Mesothelial cell of epicardium (in vitro differentiated cells): ENCODE measurements at regions not wholly inside any gene's neighbourhood (a gene's known extent, or its start where the extent isn't known, plus 50 kb on each side); places are given as distances from the start of the nearest gene placed in this dataset.

Experiments
- DNase-seq, 2 experiments: peaks; one replicate each; pipeline ENCODE4 v3.0.0; 2021; ENCODE audit warnings: low spot score in 2 of 2; ENCODE audit not compliant: unreplicated experiment in 2 of 2
- H3K27ac Mint-ChIP-seq: 2 replicates; pipeline ENCODE4 v1.8.0; 2021; ENCODE audit warnings: mixed read lengths
- H3K27me3 Mint-ChIP-seq: 2 replicates; pipeline ENCODE4 v1.8.0; 2021; ENCODE audit warnings: low read depth, mixed read lengths
- H3K36me3 Mint-ChIP-seq: 2 replicates; pipeline ENCODE4 v1.8.0; 2021; ENCODE audit warnings: mixed read lengths
- H3K4me1 Mint-ChIP-seq: 2 replicates; pipeline ENCODE4 v1.8.0; 2021; ENCODE audit warnings: mixed read lengths
- H3K4me3 Mint-ChIP-seq: 2 replicates; pipeline ENCODE4 v1.8.0; 2021; ENCODE audit warnings: mild to moderate bottlenecking, moderate library complexity, mixed read lengths
- H3K9me3 Mint-ChIP-seq: 2 replicates; pipeline ENCODE4 v1.8.0; 2021; ENCODE audit warnings: mixed read lengths
- TF ChIP-seq, protein P1 (sequence below): fragments of 200-600 bp; sonication (generic); IDR thresholded peaks from one replicate; pipeline ENCODE4 v1.5.0; 2021; ENCODE audit warnings: antibody characterized with exemption; ENCODE audit not compliant: unreplicated experiment

DNA sequence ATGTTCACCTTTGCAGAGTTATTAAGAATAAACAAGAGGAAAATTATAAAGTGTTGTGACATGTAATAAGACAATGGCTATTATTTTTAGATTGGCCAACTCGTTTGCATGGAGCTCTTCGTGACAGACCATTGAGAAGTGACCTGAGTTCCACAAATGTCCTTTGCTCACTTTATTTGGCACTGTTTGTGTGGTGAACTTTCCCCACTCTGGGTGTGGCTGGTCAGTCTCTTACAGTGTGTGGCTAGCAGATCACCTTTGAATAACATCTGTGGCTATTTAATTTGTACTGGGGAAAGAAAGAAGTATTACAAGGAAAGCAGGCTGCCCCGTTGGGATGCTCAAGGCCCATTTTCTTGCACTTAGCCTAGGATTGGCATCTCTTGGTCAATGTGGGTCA, 274.1 kb upstream of the WWC1 start:
- DNase-seq = no peak
- peaks cover 12% of the 10 kb centered on the region for H3K27me3 Mint-ChIP-seq
- H3K27ac Mint-ChIP-seq = no peak overlapping the region
- TF ChIP-seq, protein P1, sequence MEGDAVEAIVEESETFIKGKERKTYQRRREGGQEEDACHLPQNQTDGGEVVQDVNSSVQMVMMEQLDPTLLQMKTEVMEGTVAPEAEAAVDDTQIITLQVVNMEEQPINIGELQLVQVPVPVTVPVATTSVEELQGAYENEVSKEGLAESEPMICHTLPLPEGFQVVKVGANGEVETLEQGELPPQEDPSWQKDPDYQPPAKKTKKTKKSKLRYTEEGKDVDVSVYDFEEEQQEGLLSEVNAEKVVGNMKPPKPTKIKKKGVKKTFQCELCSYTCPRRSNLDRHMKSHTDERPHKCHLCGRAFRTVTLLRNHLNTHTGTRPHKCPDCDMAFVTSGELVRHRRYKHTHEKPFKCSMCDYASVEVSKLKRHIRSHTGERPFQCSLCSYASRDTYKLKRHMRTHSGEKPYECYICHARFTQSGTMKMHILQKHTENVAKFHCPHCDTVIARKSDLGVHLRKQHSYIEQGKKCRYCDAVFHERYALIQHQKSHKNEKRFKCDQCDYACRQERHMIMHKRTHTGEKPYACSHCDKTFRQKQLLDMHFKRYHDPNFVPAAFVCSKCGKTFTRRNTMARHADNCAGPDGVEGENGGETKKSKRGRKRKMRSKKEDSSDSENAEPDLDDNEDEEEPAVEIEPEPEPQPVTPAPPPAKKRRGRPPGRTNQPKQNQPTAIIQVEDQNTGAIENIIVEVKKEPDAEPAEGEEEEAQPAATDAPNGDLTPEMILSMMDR = no peak
- peaks cover 8% of the 10 kb centered on the region for H3K4me1 Mint-ChIP-seq
- no peak overlapping the region for H3K4me3 Mint-ChIP-seq
- H3K36me3 Mint-ChIP-seq = no peaks in the 10 kb centered on the region
- H3K9me3 Mint-ChIP-seq = no peaks in the 10 kb centered on the region

DNA sequence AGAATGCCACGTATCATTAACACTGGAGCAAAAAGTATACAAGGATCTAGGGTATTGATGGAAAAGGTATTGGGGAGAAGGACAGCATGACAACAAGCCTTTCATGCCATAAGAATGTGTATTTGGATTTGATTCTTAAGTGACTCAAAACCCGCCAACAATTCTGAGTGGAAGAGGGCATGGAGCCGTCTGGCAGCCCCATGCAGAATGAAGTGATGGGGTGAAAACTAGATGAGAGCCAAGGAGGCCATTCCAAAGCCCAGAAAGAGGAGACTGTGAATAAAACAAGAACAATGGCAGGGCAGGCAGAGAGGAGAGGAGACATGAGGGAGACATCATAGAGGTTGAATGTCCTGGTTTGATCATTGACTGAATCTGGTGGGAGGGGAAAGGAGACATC, 272.3 kb upstream of the WWC1 start:
- Mint-ChIP-seq H3K4me1 (peaks cover 8% of the 10 kb centered on the region), H3K27ac (no peak overlapping the region), H3K4me3 (no peak overlapping the region), H3K9me3 (no peaks in the 10 kb centered on the region), H3K36me3 (no peaks in the 10 kb centered on the region), H3K27me3 (peaks cover 9% of the 10 kb centered on the region)
- DNase-seq = no peak
- TF ChIP-seq, protein P1 = no peak

DNA sequence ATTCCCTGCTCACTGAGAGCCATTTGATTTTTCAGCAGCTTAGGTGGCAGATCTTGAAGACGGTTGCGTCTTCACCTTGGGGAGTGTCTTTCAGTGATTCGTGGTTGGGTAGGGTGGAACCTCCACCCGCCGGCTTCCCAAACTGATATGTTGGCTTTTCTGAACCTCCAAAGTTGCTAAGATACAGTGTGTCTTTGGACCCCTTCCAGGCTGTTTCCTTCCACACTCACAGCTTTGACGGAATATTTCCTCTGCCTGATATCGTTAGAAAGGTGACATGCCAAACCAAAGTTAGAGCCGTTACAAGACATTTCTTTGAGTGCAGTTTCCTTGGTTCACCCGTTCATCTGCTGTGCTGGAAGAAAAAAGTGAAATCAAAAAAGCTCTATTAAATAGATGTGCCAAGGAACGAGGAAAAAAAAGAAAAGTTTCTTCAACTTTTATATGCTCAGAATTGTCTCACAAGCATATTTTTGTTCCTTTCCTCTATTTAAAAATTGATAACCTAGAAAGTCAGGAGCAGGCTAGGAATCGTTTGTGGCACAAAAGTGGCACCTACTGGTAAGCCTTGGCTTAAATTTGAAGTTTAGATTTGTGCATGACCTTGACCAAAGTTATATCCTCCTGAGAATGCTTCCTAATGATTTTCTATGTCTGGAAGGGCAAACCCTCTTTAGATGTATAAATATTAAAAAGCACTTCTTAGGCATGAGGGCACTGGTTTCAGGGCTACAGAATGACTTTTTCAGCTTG, 270.7 kb upstream of the WWC1 start:
- Mint-ChIP-seq H3K4me1 (peaks cover 6% of the 10 kb centered on the region), H3K9me3 (no peaks in the 10 kb centered on the region), H3K27me3 (peaks cover 9% of the 10 kb centered on the region), H3K27ac (no peak overlapping the region), H3K4me3 (no peak overlapping the region), H3K36me3 (no peaks in the 10 kb centered on the region)
- DNase-seq = no peak
- TF ChIP-seq, protein P1 = no peak

DNA sequence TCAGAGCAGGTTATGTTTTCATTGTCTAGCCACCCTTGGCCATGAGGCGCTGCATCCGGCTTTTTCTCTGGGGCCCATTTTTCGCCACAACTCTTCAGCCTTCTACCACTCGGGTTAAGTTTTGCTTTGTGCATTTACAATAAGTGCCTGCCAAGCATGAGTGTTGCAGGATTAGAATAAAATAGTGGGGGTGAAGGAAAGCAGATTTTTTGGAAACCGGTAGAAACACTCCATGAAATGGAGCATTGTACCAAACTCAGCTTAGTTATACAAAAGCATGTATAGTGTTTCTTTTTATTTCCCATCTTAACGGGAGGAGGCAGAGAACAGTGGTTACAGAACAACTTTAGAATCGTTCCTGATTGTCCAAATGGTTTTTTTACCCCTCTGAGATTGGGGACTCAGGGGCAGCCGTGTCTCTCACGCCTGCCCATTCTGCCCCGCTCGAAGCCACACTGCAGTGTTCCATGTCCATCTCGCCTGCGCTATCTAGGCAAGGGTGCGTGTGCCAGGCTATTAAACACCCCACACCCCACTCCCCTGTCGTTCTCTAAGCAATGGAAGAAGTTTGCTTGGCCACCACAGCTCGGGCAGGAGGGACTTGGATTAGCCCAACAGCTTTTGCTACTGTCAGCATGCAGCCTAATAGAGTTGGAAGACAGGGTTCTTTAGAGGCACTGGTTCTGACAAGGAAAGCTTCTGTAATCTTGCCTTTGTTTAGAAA, 268.8 kb upstream of the WWC1 start:
- H3K9me3 Mint-ChIP-seq = no peaks in the 10 kb centered on the region

DNA sequence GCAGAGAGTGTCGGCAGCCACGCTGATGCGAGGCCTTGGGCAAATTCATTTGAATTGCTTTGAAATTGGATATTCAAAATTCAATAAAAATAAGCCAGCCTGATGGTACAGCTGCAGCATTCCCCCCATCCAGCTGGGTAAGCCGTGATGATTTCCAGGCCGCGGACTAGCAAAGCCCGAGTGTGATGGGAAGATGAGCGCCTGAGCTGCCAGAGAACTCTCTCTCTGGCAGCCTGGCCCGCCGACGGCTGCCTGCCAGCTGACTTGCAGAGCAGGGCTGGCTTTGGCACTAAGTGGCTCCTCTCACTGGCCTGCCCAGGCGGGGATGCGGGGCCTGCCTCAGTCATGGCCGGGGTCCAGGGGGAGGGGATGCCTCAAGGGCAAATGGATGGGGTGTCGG, 268.3 kb upstream of the WWC1 start:
- Mint-ChIP-seq H3K4me3 (no peak overlapping the region), H3K36me3 (no peaks in the 10 kb centered on the region), H3K9me3 (no peaks in the 10 kb centered on the region), H3K27ac (no peak overlapping the region), H3K27me3 (peaks cover 5% of the 10 kb centered on the region), H3K4me1 (peaks cover 6% of the 10 kb centered on the region)
- TF ChIP-seq, protein P1 = no peak
- no peak for DNase-seq

More for the DNA sequence above, 268.8 kb upstream of the WWC1 start:
- Mint-ChIP-seq H3K4me1 (peaks cover 6% of the 10 kb centered on the region), H3K27me3 (peaks cover 9% of the 10 kb centered on the region), H3K36me3 (no peaks in the 10 kb centered on the region), H3K27ac (no peak overlapping the region), H3K4me3 (no peak overlapping the region)
- TF ChIP-seq, protein P1 = no peak
- DNase-seq = no peak
